ENCODE measurements at regions not wholly inside any gene's neighbourhood (a gene's known extent, or its start where the extent isn't known, plus 50 kb on each side); places are given as distances from the start of the nearest gene placed in this dataset.

DNA sequence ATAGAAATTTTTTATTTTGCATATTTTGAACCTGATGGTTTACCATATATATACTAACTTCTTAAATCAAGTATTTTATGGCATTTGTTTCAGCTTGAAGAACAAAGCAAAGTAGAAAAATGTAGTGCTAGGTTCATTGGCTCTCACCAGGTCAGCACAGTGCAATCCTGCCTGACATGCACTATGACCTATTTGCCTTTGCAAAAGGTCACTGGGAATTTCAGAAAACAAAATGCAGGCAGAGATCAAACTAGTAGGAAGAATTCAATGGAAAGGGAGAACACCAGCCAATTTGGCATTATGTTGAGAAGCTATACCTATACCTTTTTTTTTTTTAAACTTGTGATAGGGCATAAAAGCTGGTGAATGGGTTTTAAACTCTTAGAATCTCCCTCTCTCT lies 329.8 kb upstream of the SGO1 start:
- H3K4me1 ChIP-seq (ENCODE audit: control insufficient read depth in 1 of 2, insufficient read depth in 2 of 2, low read length in 2 of 2), result peaks cover 3 to 4% of the 10 kb centered on the region in 2 experiments
- H3K4me3 ChIP-seq (ENCODE audit: low read depth, low read length), result no peak overlapping the region
- no peak overlapping the region for H4K91ac ChIP-seq (ENCODE audit: low read depth, low read length)
- H2BK12ac ChIP-seq (ENCODE audit: low read length), result no peak overlapping the region
- no peak overlapping the region for H2AK5ac ChIP-seq (ENCODE audit: low read length)
- H3K18ac ChIP-seq (ENCODE audit: low read length), result no peak overlapping the region
- no peak overlapping the region for H4K8ac ChIP-seq (ENCODE audit: low read depth, low read length)
- no peaks in the 10 kb centered on the region for H3K36me3 ChIP-seq (ENCODE audit: control insufficient read depth in 1 of 2, insufficient read depth in 2 of 2, low read length in 2 of 2)
- no peak overlapping the region for H2BK5ac ChIP-seq (ENCODE audit: low read depth, low read length, poor library complexity)
- H3K4ac ChIP-seq (ENCODE audit: low read depth, low read length), result no peak overlapping the region
- H4K12ac ChIP-seq (ENCODE audit: low read depth, low read length), result no peak overlapping the region
- no peak overlapping the region for H2AFZ ChIP-seq (ENCODE audit: insufficient read depth, low read length, poor library complexity)
- H3K9ac ChIP-seq (ENCODE audit: low read length), result no peak overlapping the region
- H3K27me3 ChIP-seq (ENCODE audit: insufficient read depth, low read length), result no peaks in the 10 kb centered on the region
- DNase-seq, result no peak
- no peak overlapping the region for H3K23ac ChIP-seq (ENCODE audit: low read length)
- H3K14ac ChIP-seq (ENCODE audit: low read length), result no peak overlapping the region
- no peaks in the 10 kb centered on the region for H3K79me2 ChIP-seq (ENCODE audit: control insufficient read depth, insufficient read depth, low read length, poor library complexity)
- H3K79me1 ChIP-seq (ENCODE audit: low read length), result no peaks in the 10 kb centered on the region
- no peak overlapping the region for H3K27ac ChIP-seq (ENCODE audit: low read depth, low read length)
- no peak overlapping the region for H2BK120ac ChIP-seq (ENCODE audit: insufficient read depth, low read length, poor library complexity)
- no peak overlapping the region for H3K4me2 ChIP-seq (ENCODE audit: low read length)
- no peaks in the 10 kb centered on the region for H3K9me3 ChIP-seq (ENCODE audit: insufficient read depth, low read depth, low read length)

DNA sequence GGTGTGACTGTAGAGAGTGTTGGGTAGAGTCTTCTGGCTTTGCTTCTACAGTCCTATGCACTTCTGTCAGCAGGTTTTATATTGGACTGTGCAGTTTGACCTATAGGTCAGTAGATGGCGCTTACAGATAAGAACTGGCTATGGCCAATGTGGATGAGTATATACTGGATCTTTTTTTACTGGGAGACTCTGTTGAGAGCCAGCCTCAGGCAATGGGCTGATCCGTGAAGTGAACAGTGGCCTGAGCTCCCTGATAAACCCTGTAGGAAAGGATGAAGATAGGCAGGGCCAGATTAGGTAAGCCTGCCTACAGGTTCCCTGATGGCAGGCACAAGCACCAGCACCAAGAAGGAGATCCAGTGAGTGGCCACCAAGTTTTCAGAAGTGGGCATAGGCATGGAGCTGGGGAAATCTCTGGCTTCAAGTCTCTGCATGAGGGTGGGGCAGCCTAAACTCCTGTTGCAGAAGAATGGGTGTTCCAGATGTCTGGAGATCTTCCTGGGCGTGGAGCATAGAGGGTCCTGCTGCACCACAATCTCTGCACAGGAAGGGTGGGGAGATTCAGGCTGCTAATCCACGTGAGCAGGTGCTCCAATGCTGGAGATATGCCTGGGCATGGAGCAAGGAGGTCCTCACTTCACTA lies 326.0 kb upstream of the SGO1 start:
- Histone ChIP-seq H3K4me3 (ENCODE audit: low read depth, low read length) (no peak overlapping the region), H3K27me3 (ENCODE audit: insufficient read depth, low read length) (no peaks in the 10 kb centered on the region)

DNA sequence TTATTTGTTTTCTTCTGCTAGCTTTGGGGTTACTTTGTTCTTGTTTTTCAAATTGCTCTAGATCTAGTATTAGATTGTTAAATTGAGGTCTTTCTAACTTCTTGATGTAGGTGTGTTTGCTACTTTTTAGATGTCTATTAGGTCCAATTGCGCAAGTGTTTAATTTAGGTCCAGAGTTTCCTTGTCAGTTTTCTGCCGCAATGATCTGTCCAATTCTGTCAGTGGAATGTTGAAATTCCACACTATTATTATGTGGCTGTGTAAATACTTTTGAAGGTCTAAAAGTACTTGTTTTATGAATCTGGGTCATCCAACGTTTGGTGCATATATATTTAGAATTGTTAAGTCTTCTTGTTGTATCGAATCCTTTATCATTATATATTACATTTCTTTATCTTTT lies 324.4 kb upstream of the SGO1 start:
- Histone ChIP-seq H3K4ac (ENCODE audit: low read depth, low read length) (no peak overlapping the region), H4K91ac (ENCODE audit: low read depth, low read length) (no peak overlapping the region), H3K4me2 (ENCODE audit: low read length) (no peak overlapping the region), H2AK5ac (ENCODE audit: low read length) (no peak overlapping the region), H2BK120ac (ENCODE audit: insufficient read depth, low read length, poor library complexity) (no peak overlapping the region), H3K18ac (ENCODE audit: low read length) (no peak overlapping the region), H2BK12ac (ENCODE audit: low read length) (no peak overlapping the region), H3K14ac (ENCODE audit: low read length) (no peak overlapping the region), H3K27ac (ENCODE audit: low read depth, low read length) (no peak overlapping the region), H3K79me2 (ENCODE audit: control insufficient read depth, insufficient read depth, low read length, poor library complexity) (no peaks in the 10 kb centered on the region), H2AFZ (ENCODE audit: insufficient read depth, low read length, poor library complexity) (no peak overlapping the region), H3K9me3 (ENCODE audit: insufficient read depth, low read depth, low read length) (no peaks in the 10 kb centered on the region), H3K4me1 (ENCODE audit: control insufficient read depth in 1 of 2, insufficient read depth in 2 of 2, low read length in 2 of 2) (peaks cover 3 to 4% of the 10 kb centered on the region in 2 experiments), H2BK5ac (ENCODE audit: low read depth, low read length, poor library complexity) (no peak overlapping the region), H4K12ac (ENCODE audit: low read depth, low read length) (no peak overlapping the region), H3K27me3 (ENCODE audit: insufficient read depth, low read length) (no peaks in the 10 kb centered on the region), H3K4me3 (ENCODE audit: low read depth, low read length) (no peak overlapping the region), H3K36me3 (ENCODE audit: control insufficient read depth in 1 of 2, insufficient read depth in 2 of 2, low read length in 2 of 2) (no peaks in the 10 kb centered on the region), H3K23ac (ENCODE audit: low read length) (no peak overlapping the region), H3K79me1 (ENCODE audit: low read length) (no peaks in the 10 kb centered on the region), H3K9ac (ENCODE audit: low read length) (no peak overlapping the region), H4K8ac (ENCODE audit: low read depth, low read length) (no peak overlapping the region)
- WGBS (ENCODE audit: extremely low coverage, insufficient coverage, insufficient read length), result no CpG with 5 or more reads among the region's 4 CpGs
- DNase-seq, result no peak

More for the DNA sequence above, 326.0 kb upstream of the SGO1 start:
- no peak overlapping the region for H3K23ac ChIP-seq (ENCODE audit: low read length)
- H4K91ac ChIP-seq (ENCODE audit: low read depth, low read length), result no peak overlapping the region
- H3K9ac ChIP-seq (ENCODE audit: low read length), result no peak overlapping the region
- H4K8ac ChIP-seq (ENCODE audit: low read depth, low read length), result no peak overlapping the region
- H2BK12ac ChIP-seq (ENCODE audit: low read length), result no peak overlapping the region
- H3K4me2 ChIP-seq (ENCODE audit: low read length), result no peak overlapping the region
- no peak overlapping the region for H4K12ac ChIP-seq (ENCODE audit: low read depth, low read length)
- H3K79me2 ChIP-seq (ENCODE audit: control insufficient read depth, insufficient read depth, low read length, poor library complexity), result no peaks in the 10 kb centered on the region
- no peak overlapping the region for H3K14ac ChIP-seq (ENCODE audit: low read length)
- H3K79me1 ChIP-seq (ENCODE audit: low read length), result no peaks in the 10 kb centered on the region
- peaks cover 3 to 4% of the 10 kb centered on the region in 2 experiments for H3K4me1 ChIP-seq (ENCODE audit: control insufficient read depth in 1 of 2, insufficient read depth in 2 of 2, low read length in 2 of 2)
- no peak overlapping the region for H3K27ac ChIP-seq (ENCODE audit: low read depth, low read length)
- no peak overlapping the region for H2BK120ac ChIP-seq (ENCODE audit: insufficient read depth, low read length, poor library complexity)
- H2BK5ac ChIP-seq (ENCODE audit: low read depth, low read length, poor library complexity), result no peak overlapping the region
- WGBS (ENCODE audit: extremely low coverage, insufficient coverage, insufficient read length), result no CpG with 5 or more reads among the region's 4 CpGs
- H3K9me3 ChIP-seq (ENCODE audit: insufficient read depth, low read depth, low read length), result no peaks in the 10 kb centered on the region
- H3K18ac ChIP-seq (ENCODE audit: low read length), result no peak overlapping the region
- no peak overlapping the region for H2AK5ac ChIP-seq (ENCODE audit: low read length)
- H3K4ac ChIP-seq (ENCODE audit: low read depth, low read length), result no peak overlapping the region
- peak; percentile 26 to 77 for DNase-seq
- no peak overlapping the region for H2AFZ ChIP-seq (ENCODE audit: insufficient read depth, low read length, poor library complexity)
- no peaks in the 10 kb centered on the region for H3K36me3 ChIP-seq (ENCODE audit: control insufficient read depth in 1 of 2, insufficient read depth in 2 of 2, low read length in 2 of 2)

DNA sequence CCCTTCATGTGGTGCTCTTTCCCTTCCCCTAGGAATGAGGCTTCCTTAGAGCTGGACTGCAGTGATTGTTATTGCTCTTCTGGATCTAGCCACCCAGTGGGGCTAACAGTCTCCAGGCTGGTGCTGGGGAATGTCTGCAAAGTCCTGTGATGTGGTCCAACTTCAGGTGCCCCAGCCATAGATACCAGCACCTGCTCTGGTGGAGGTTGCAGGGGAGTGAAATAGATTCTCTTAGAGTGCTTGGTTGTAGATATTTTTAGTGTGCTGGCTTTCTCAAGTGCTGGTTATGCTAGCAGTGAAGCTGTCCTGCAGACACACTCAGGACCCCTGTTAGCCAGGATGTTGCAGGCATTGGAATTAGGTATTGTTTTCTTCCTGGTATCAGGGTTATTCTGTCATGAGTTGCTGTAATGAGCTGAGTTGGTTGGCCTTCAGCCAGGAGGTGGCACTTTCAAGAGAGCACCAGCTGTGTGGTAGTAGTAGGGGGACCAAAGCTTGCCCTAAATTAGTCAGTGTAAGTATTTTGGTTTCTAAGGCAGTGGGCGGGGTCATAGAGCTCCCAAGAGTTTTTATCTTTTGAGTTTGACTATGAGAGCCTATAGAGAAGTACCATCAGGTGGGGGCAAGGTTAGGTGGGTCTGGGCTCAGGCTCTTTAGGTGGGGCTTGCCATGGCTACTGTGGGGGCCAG lies 317.5 kb upstream of the SGO1 start:
- no peak overlapping the region for H3K18ac ChIP-seq (ENCODE audit: low read length)
- H3K36me3 ChIP-seq (ENCODE audit: control insufficient read depth in 1 of 2, insufficient read depth in 2 of 2, low read length in 2 of 2), result no peaks in the 10 kb centered on the region
- H3K79me2 ChIP-seq (ENCODE audit: control insufficient read depth, insufficient read depth, low read length, poor library complexity), result no peaks in the 10 kb centered on the region
- no peak overlapping the region for H3K4me3 ChIP-seq (ENCODE audit: low read depth, low read length)
- no peak overlapping the region for H4K8ac ChIP-seq (ENCODE audit: low read depth, low read length)
- H4K12ac ChIP-seq (ENCODE audit: low read depth, low read length), result no peak overlapping the region
- no peak overlapping the region for H2AK5ac ChIP-seq (ENCODE audit: low read length)
- no peak for DNase-seq
- H2BK120ac ChIP-seq (ENCODE audit: insufficient read depth, low read length, poor library complexity), result no peak overlapping the region
- no peak overlapping the region for H3K4me2 ChIP-seq (ENCODE audit: low read length)
- H3K79me1 ChIP-seq (ENCODE audit: low read length), result no peaks in the 10 kb centered on the region
- H3K27me3 ChIP-seq (ENCODE audit: insufficient read depth, low read length), result no peaks in the 10 kb centered on the region
- H3K23ac ChIP-seq (ENCODE audit: low read length), result no peak overlapping the region
- H2BK12ac ChIP-seq (ENCODE audit: low read length), result no peak overlapping the region
- WGBS (ENCODE audit: extremely low coverage, insufficient coverage, insufficient read length), result no CpG with 5 or more reads among the region's 1 CpG
- H3K9me3 ChIP-seq (ENCODE audit: insufficient read depth, low read depth, low read length), result no peaks in the 10 kb centered on the region
- no peak overlapping the region for H4K91ac ChIP-seq (ENCODE audit: low read depth, low read length)
- no peak overlapping the region for H3K9ac ChIP-seq (ENCODE audit: low read length)
- no peak overlapping the region for H2AFZ ChIP-seq (ENCODE audit: insufficient read depth, low read length, poor library complexity)
- H3K4ac ChIP-seq (ENCODE audit: low read depth, low read length), result no peak overlapping the region
- H3K14ac ChIP-seq (ENCODE audit: low read length), result no peak overlapping the region
- H3K27ac ChIP-seq (ENCODE audit: low read depth, low read length), result no peak overlapping the region
- H2BK5ac ChIP-seq (ENCODE audit: low read depth, low read length, poor library complexity), result no peak overlapping the region
- no peaks in the 10 kb centered on the region for H3K4me1 ChIP-seq (ENCODE audit: control insufficient read depth in 1 of 2, insufficient read depth in 2 of 2, low read length in 2 of 2)

All from trophoblast cell (in vitro differentiated cells and primary cell).